ENCODE measurements at regions not wholly inside any gene's neighbourhood (a gene's known extent, or its start where the extent isn't known, plus 50 kb on each side); places are given as distances from the start of the nearest gene placed in this dataset.

DNA sequence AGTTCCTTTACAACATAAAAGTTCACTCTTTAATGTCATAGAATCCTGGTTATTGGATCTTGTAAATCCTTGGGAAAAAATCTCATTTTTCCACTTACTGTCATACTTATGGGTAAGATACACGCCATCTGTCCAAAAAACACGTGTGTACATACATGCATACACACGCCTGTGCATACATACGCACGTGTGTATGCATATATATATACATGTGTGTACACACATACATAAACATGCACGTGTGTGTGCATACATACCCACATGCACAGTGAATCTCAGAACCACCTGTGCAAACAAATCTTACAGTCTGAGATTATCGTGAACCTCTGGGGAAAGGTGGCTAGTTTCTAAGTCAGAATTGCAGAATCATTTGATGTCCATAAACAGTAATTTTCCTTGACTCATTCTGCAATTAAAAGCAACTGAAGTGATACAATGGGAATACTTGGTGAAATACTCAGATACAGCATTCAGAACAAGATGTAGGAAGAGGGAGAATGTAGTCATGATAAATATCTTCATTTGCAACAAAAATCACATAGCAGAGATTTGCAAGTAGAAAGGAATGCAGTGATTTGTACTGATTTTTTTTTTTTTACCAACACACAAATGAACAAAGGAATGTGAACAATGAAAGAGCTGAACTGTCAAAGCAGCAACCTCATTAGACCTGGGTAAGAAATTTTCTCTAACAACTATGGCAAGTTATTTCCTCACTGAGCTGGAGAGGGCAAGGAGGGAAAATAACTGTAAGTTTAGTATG, 160.6 kb upstream of the POU1F1 start:
- no peak for TF ChIP-seq POLR2A (IDR thresholded peaks at IDR 0.05)
- TF ChIP-seq, protein P1, sequence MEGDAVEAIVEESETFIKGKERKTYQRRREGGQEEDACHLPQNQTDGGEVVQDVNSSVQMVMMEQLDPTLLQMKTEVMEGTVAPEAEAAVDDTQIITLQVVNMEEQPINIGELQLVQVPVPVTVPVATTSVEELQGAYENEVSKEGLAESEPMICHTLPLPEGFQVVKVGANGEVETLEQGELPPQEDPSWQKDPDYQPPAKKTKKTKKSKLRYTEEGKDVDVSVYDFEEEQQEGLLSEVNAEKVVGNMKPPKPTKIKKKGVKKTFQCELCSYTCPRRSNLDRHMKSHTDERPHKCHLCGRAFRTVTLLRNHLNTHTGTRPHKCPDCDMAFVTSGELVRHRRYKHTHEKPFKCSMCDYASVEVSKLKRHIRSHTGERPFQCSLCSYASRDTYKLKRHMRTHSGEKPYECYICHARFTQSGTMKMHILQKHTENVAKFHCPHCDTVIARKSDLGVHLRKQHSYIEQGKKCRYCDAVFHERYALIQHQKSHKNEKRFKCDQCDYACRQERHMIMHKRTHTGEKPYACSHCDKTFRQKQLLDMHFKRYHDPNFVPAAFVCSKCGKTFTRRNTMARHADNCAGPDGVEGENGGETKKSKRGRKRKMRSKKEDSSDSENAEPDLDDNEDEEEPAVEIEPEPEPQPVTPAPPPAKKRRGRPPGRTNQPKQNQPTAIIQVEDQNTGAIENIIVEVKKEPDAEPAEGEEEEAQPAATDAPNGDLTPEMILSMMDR (IDR thresholded peaks at IDR 0.05), result no peak
